HEK293T (cell line): ENCODE measurements at regions not wholly inside any gene's neighbourhood (a gene's known extent, or its start where the extent isn't known, plus 50 kb on each side); places are given as distances from the start of the nearest gene placed in this dataset.

Experiments used
- CTCF ChIA-PET: fragments of 350-600 bp; formaldehyde crosslinking; extraction: SDS; loops from one replicate; lab custom pipeline; 2021; ENCODE audit warnings: antibody characterized with exemption, inconsistent platforms; lab: Yijun Ruan, JAX
- POLR2A ChIA-PET: fragments of 350-600 bp; formaldehyde crosslinking; extraction: SDS; loops from one replicate; lab custom pipeline; 2020; ENCODE audit warnings: antibody characterized with exemption, inconsistent platforms; lab: Yijun Ruan, JAX
- DNase-seq: peaks from one replicate; pipeline ENCODE4 v3.0.0; 2012; ENCODE audit warnings: mixed read lengths; ENCODE audit errors: extremely low spot score
- ARNT ChIP-seq: fragments of 450-650 bp; IDR thresholded peaks from 2 replicates; pipeline ENCODE4 v1.6.1; 2017; ENCODE audit warnings: mild to moderate bottlenecking
- BHLHE40 ChIP-seq: fragments of 450-650 bp; IDR thresholded peaks from 2 replicates; pipeline ENCODE4 v1.6.1; 2016; ENCODE audit warnings: mild to moderate bottlenecking, moderate library complexity, borderline replicate concordance
- CTBP1 ChIP-seq: fragments of 450-650 bp; IDR thresholded peaks from 2 replicates; pipeline ENCODE4 v1.6.1; 2016; ENCODE audit warnings: borderline replicate concordance
- ELF4 ChIP-seq: fragments of 450-650 bp; IDR thresholded peaks from 2 replicates; pipeline ENCODE4 v1.6.1; 2017; ENCODE audit warnings: antibody characterized with exemption
- FOXA1 ChIP-seq: fragments of 450-650 bp; IDR thresholded peaks from 2 replicates; pipeline ENCODE4 v1.6.1; 2016; ENCODE audit warnings: mild to moderate bottlenecking
- FOXK2 ChIP-seq: fragments of 450-650 bp; IDR thresholded peaks from 2 replicates; pipeline ENCODE4 v1.6.1; 2016; ENCODE audit warnings: mild to moderate bottlenecking
- FOXM1 ChIP-seq: fragments of 450-650 bp; IDR thresholded peaks from 2 replicates; pipeline ENCODE4 v1.6.1; 2017; ENCODE audit warnings: mild to moderate bottlenecking, borderline replicate concordance
- HDGF ChIP-seq: fragments of 450-650 bp; IDR thresholded peaks from 2 replicates; pipeline ENCODE4 v1.6.1; 2017; ENCODE audit warnings: antibody characterized with exemption, borderline replicate concordance
- L3MBTL2 ChIP-seq: fragments of 450-650 bp; conservative IDR thresholded peaks from 2 replicates; pipeline ENCODE4 v1.6.1; 2016; ENCODE audit warnings: mild to moderate bottlenecking
- LEF1 ChIP-seq: fragments of 450-650 bp; IDR thresholded peaks from 2 replicates; pipeline ENCODE4 v1.6.1; 2017; ENCODE audit warnings: mild to moderate bottlenecking, borderline replicate concordance
- NFRKB ChIP-seq: fragments of 450-650 bp; IDR thresholded peaks from 2 replicates; pipeline ENCODE4 v1.6.1; 2016; ENCODE audit warnings: mild to moderate bottlenecking, moderate library complexity
- PKNOX1 ChIP-seq: fragments of 450-650 bp; IDR thresholded peaks from 2 replicates; pipeline ENCODE4 v1.6.1; 2016
- SP1 ChIP-seq: fragments of 450-650 bp; IDR thresholded peaks from 2 replicates; pipeline ENCODE4 v1.6.1; 2017
- SUZ12 ChIP-seq: fragments of 450-650 bp; IDR thresholded peaks from 2 replicates; pipeline ENCODE4 v1.6.1; 2016; ENCODE audit warnings: mild to moderate bottlenecking
- TARDBP ChIP-seq: fragments of 450-650 bp; IDR thresholded peaks from 2 replicates; pipeline ENCODE4 v1.6.1; 2016
- ZNF384 ChIP-seq: fragments of 450-650 bp; IDR thresholded peaks from 2 replicates; pipeline ENCODE4 v1.6.1; 2016

- no peak for TF ChIP-seq ARNT
- POLR2A ChIA-PET: no interaction called here
- CTCF ChIA-PET: no interaction called here
- no peak for DNase-seq
These were observed 592.0 kb downstream of the TYW1 start for GRCh38 chr7:67588631-67589030.

- DNase-seq: no peak
- TF ChIP-seq FOXK2: no peak
- TF ChIP-seq PKNOX1: no peak
- no peak for TF ChIP-seq TARDBP
- TF ChIP-seq BHLHE40: no peak
- TF ChIP-seq L3MBTL2: no peak
- TF ChIP-seq LEF1: no peak
- TF ChIP-seq HDGF: no peak
- no peak for TF ChIP-seq SUZ12
- no peak for TF ChIP-seq CTBP1
- POLR2A ChIA-PET: no interaction called here
- CTCF ChIA-PET: no interaction called here
These were observed 592.5 kb downstream of the TYW1 start for GRCh38 chr7:67589183-67589582.

GRCh38 chr7:67590649-67591048 is 594.0 kb downstream of the TYW1 start:
- CTCF ChIA-PET: no interaction called here
- POLR2A ChIA-PET: no interaction called here
- no peak for TF ChIP-seq LEF1
- TF ChIP-seq FOXM1: no peak
- TF ChIP-seq L3MBTL2: no peak
- TF ChIP-seq FOXA1: no peak
- no peak for TF ChIP-seq SUZ12
- TF ChIP-seq TARDBP: no peak
- no peak for TF ChIP-seq NFRKB
- TF ChIP-seq FOXK2: no peak
- no peak for TF ChIP-seq BHLHE40
- TF ChIP-seq ELF4: no peak
- TF ChIP-seq SP1: no peak
- no peak for TF ChIP-seq HDGF
- TF ChIP-seq CTBP1: no peak
- TF ChIP-seq ZNF384: no peak
- no peak for TF ChIP-seq PKNOX1
- no peak for TF ChIP-seq ARNT
- DNase-seq: no peak

DNA sequence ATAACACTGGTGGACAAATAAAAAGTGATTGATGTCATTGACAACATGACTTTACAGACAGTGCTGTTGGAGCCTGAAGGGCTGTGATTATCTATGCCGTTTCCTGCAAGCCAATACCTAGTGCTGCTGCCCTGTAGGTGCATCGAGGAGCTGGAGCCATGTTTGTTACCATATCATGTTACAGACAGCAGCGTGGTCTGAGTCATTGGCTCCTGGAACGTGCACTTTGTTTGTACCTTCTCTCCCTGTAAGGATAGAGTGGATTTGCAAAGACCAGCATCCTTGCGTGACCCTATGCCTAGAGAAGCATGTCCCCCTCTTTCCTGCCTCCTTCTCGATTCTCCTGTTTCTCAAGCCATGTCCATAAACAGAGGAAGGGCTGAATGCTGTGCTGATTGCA is 597.2 kb downstream of the TYW1 start:
- POLR2A ChIA-PET: no interaction called here
- CTCF ChIA-PET: no interaction called here
- no peak for DNase-seq
- no peak for TF ChIP-seq BHLHE40
- no peak for TF ChIP-seq ARNT
- no peak for TF ChIP-seq SP1
- no peak for TF ChIP-seq PKNOX1
- no peak for TF ChIP-seq LEF1
- TF ChIP-seq ELF4: no peak
- TF ChIP-seq FOXK2: no peak
- TF ChIP-seq SUZ12: no peak
- TF ChIP-seq TARDBP: no peak
- no peak for TF ChIP-seq ZNF384
- no peak for TF ChIP-seq L3MBTL2
- no peak for TF ChIP-seq FOXA1
- TF ChIP-seq CTBP1: no peak
- TF ChIP-seq NFRKB: no peak
- TF ChIP-seq HDGF: no peak
- no peak for TF ChIP-seq FOXM1

GRCh38 chr7:67595431-67596180 is 599.0 kb downstream of the TYW1 start:
- TF ChIP-seq BHLHE40 (no peak), CTBP1 (no peak), ELF4 (no peak), NFRKB (no peak)
- ChIA-PET POLR2A (no interaction called here), CTCF (no interaction called here)
- no peak for DNase-seq

GRCh38 chr7:67597161-67597560 is 600.5 kb downstream of the TYW1 start:
- TF ChIP-seq FOXA1 (no peak), TARDBP (no peak), FOXK2 (no peak), BHLHE40 (no peak), SUZ12 (no peak), ZNF384 (no peak), ELF4 (no peak), FOXM1 (no peak), PKNOX1 (no peak), SP1 (no peak), LEF1 (no peak), ARNT (no peak), HDGF (no peak), CTBP1 (no peak), NFRKB (no peak), L3MBTL2 (no peak)
- no peak for DNase-seq
- ChIA-PET POLR2A (no interaction called here), CTCF (interaction anchor here (0.5 kb wide), 1 partner anchor 102 kb away, joined by 4 read pairs; no protein-coding TSS in a partner anchor)
